HCT116 (cell line): ENCODE measurements at regions not wholly inside any gene's neighbourhood (a gene's known extent, or its start where the extent isn't known, plus 50 kb on each side); places are given as distances from the start of the nearest gene placed in this dataset.

Source experiments
- ATAC-seq: fragments of 200-7000 bp; cut with Tn5 transposase; 2 replicates; pipeline ENCODE4 v1.9.1; 2020; ENCODE audit warnings: mild to moderate bottlenecking, moderate library complexity
- BruUV-seq: library from RNA; stranded (reverse); fragments of 400-500 nt; replicated peaks from 2 replicates; lab custom pipeline; 2021; lab: Mats Ljungman, UMichigan
- CTCF ChIA-PET: fragments of 300-600 bp; sonication (Branson Sonifier 250); formaldehyde crosslinking; loops from one replicate; lab custom pipeline; 2021; ENCODE audit warnings: antibody characterized with exemption; lab: Charles Lee
- POLR2A ChIA-PET: fragments of 300-600, 350-600 bp; sonication (Branson Sonifier 250); formaldehyde crosslinking; loops from one replicate; lab custom pipeline; 2021; ENCODE audit warnings: antibody characterized with exemption; lab: Charles Lee
- RAD21 ChIA-PET, 2 experiments: fragments of 300-600 bp; sonication (Branson Sonifier 250); formaldehyde crosslinking; loops; one replicate each; lab custom pipeline; 2023; ENCODE audit warnings: low total read pairs in 2 of 2; ENCODE audit not compliant: uncharacterized antibody in 2 of 2, unreplicated experiment in 2 of 2, low non-redundant PET in 1 of 2; lab: Charles Lee
- DNase-seq: peaks from one replicate; pipeline ENCODE4 v3.0.0-alpha.2; 2010; ENCODE audit warnings: low read depth, low spot score
- H2AFZ ChIP-seq: fragments of 200-600 bp; shearing (Covaris generic), sonication (generic); 2 replicates; pipeline ENCODE4 v1.6.1; 2017; ENCODE audit warnings: low read depth, mixed run types, mixed read lengths, antibody characterized with exemption, low read length; ENCODE audit not compliant: poor library complexity, severe bottlenecking
- H3K27ac ChIP-seq: 2 replicates; pipeline ENCODE4 v1.5.1; 2012; ENCODE audit warnings: low read depth, low read length
- H3K27me3 ChIP-seq: fragments of 200-600 bp; sonication (generic); 2 replicates; pipeline ENCODE4 v1.6.1; 2016; ENCODE audit warnings: mixed run types, low read length, mixed read lengths; ENCODE audit not compliant: insufficient read depth
- H3K36me3 ChIP-seq, 2 experiments: fragments of 200-500 bp in 1 of 2; fragments of 200-600 bp in 1 of 2; sonication (Bioruptor generic) in 1 of 2; sonication (generic) in 1 of 2; 2 replicates each; pipeline versions ENCODE4 v1.5.1 to v1.6.1; 2014 to 2016; ENCODE audit warnings: low read length in 2 of 2, inconsistent platforms in 1 of 2, mixed read lengths in 1 of 2, mixed run types in 1 of 2; ENCODE audit not compliant: insufficient read depth in 2 of 2, control insufficient read depth in 1 of 2
- H3K4me1 ChIP-seq, 2 experiments: fragments of 200-600 bp in 1 of 2; sonication (generic) in 1 of 2; 2 replicates each; pipeline versions ENCODE4 v1.5.1 to v1.6.1; 2012 to 2017; ENCODE audit warnings: low read length in 2 of 2, inconsistent platforms in 1 of 2, mild to moderate bottlenecking in 1 of 2, mixed read lengths in 1 of 2, mixed run types in 1 of 2, moderate library complexity in 1 of 2; ENCODE audit not compliant: insufficient read depth in 2 of 2, control insufficient read depth in 1 of 2
- H3K4me2 ChIP-seq: fragments of 200-600 bp; sonication (generic); 2 replicates; pipeline ENCODE4 v1.6.1; 2017; ENCODE audit warnings: mixed run types, low read length, mixed read lengths
- H3K4me3 ChIP-seq, 2 experiments: fragments of 200-600 bp in 1 of 2; sonication (generic) in 1 of 2; replicated peaks in 1 of 2; 2 replicates each; pipeline ENCODE4 v1.5.1; 2011 to 2016; ENCODE audit warnings: low read length in 2 of 2, control low read depth in 1 of 2, low read depth in 1 of 2, mild to moderate bottlenecking in 1 of 2, mixed read lengths in 1 of 2, mixed run types in 1 of 2
- H3K79me2 ChIP-seq: fragments of 200-600 bp; sonication (generic); 2 replicates; pipeline ENCODE4 v1.6.1; 2017; ENCODE audit warnings: mild to moderate bottlenecking, mixed run types, low read length, moderate library complexity, mixed read lengths; ENCODE audit not compliant: insufficient read depth
- H3K9ac ChIP-seq: fragments of 200-600 bp; sonication (generic); 2 replicates; pipeline ENCODE4 v1.6.1; 2016; ENCODE audit warnings: low read length, mixed read lengths
- H3K9me2 ChIP-seq: fragments of 200-600 bp; sonication (generic), shearing (Covaris generic); 2 replicates; pipeline ENCODE4 v1.6.1; 2017; ENCODE audit warnings: mixed run types, mild to moderate bottlenecking, moderate library complexity; ENCODE audit not compliant: insufficient read depth
- H3K9me3 ChIP-seq, 2 experiments: fragments of 200-500 bp in 1 of 2; fragments of 200-600 bp in 1 of 2; sonication (Bioruptor generic) in 1 of 2; sonication (generic) in 1 of 2; 2 replicates each; pipeline ENCODE4 v1.6.1; 2014 to 2017; ENCODE audit warnings: low read length in 2 of 2, mixed read lengths in 2 of 2, inconsistent platforms in 1 of 2, low read depth in 1 of 2, mild to moderate bottlenecking in 1 of 2, mixed run types in 1 of 2, moderate library complexity in 1 of 2; ENCODE audit not compliant: control insufficient read depth in 1 of 2, insufficient read depth in 1 of 2
- H4K20me1 ChIP-seq: fragments of 200-600 bp; sonication (generic), shearing (Covaris generic); 2 replicates; pipeline ENCODE4 v1.6.1; 2017; ENCODE audit warnings: mixed run types, mild to moderate bottlenecking, moderate library complexity; ENCODE audit not compliant: insufficient read depth
- CBX3 ChIP-seq: IDR thresholded peaks from 2 replicates; pipeline ENCODE4 v1.6.1; 2012; ENCODE audit warnings: low read depth
- CEBPB ChIP-seq: IDR thresholded peaks from 2 replicates; pipeline ENCODE4 v1.6.1; 2012; ENCODE audit warnings: low read depth
- EGR1 ChIP-seq: IDR thresholded peaks from 2 replicates; pipeline ENCODE4 v1.6.1; 2012; ENCODE audit warnings: low read depth
- ELF1 ChIP-seq: IDR thresholded peaks from 2 replicates; pipeline ENCODE4 v1.6.1; 2012; ENCODE audit warnings: low read depth, borderline replicate concordance
- EZH2 ChIP-seq: fragments of 200-600 bp; sonication (generic); IDR thresholded peaks from 2 replicates; pipeline ENCODE4 v1.6.1; 2017; ENCODE audit warnings: antibody characterized with exemption, mixed run types
- FOSL1 ChIP-seq: IDR thresholded peaks from 2 replicates; pipeline ENCODE4 v1.6.1; 2012; ENCODE audit warnings: low read depth
- JUND ChIP-seq: IDR thresholded peaks from 2 replicates; pipeline ENCODE4 v1.6.1; 2012
- POLR2AphosphoS5 ChIP-seq: IDR thresholded peaks from 2 replicates; pipeline ENCODE4 v1.6.1; 2011; ENCODE audit warnings: mild to moderate bottlenecking, low read depth, low read length, moderate library complexity
- SIN3A ChIP-seq: IDR thresholded peaks from 2 replicates; pipeline ENCODE4 v1.6.1; 2012; ENCODE audit warnings: low read depth
- SP1 ChIP-seq: IDR thresholded peaks from 2 replicates; pipeline ENCODE4 v1.6.1; 2012; ENCODE audit warnings: low read depth
- TCF7L2 ChIP-seq: IDR thresholded peaks from 2 replicates; pipeline ENCODE4 v1.7.0; 2011; ENCODE audit warnings: borderline replicate concordance, inconsistent platforms; ENCODE audit not compliant: insufficient read depth, insufficient read length; ENCODE audit errors: extremely low read depth
- YY1 ChIP-seq: IDR thresholded peaks from 2 replicates; pipeline ENCODE4 v1.6.1; 2011; ENCODE audit warnings: low read length, low read depth, moderate library complexity, mild to moderate bottlenecking; ENCODE audit not compliant: insufficient replicate concordance; ENCODE audit errors: extremely low read depth
- ZFX ChIP-seq: fragments of 450-650 bp; IDR thresholded peaks from 2 replicates; pipeline ENCODE4 v1.6.1; 2017
- ZNF274 ChIP-seq: fragments of 200-500 bp; sonication (Bioruptor generic); IDR thresholded peaks from 2 replicates; pipeline ENCODE4 v1.6.1; 2014; ENCODE audit warnings: mild to moderate bottlenecking, low read depth, low read length, inconsistent platforms
- intact Hi-C: fragments of 100-400 bp; cut with micrococcal nuclease; formaldehyde crosslinking; loops from 2 replicates; pipeline ENCODE4 v1.10.0; 2022
- TF ChIP-seq, protein P1 (sequence below): IDR thresholded peaks from 2 replicates; pipeline ENCODE4 v1.6.1; 2011; ENCODE audit warnings: mild to moderate bottlenecking, low read length, moderate library complexity; ENCODE audit not compliant: insufficient replicate concordance; ENCODE audit errors: extremely low read depth
- TF ChIP-seq, protein P2 (sequence below), 3 experiments: fragments of 200-600 bp in 1 of 3; sonication (generic) in 1 of 3; IDR thresholded peaks in 2 of 3; conservative IDR thresholded peaks in 1 of 3; 2 replicates each; pipeline ENCODE4 v1.5.1; 2012 to 2017; ENCODE audit warnings: low read depth in 2 of 3, low read length in 2 of 3, antibody characterized with exemption in 1 of 3, borderline replicate concordance in 1 of 3, control low read depth in 1 of 3, mild to moderate bottlenecking in 1 of 3, mixed read lengths in 1 of 3, mixed run types in 1 of 3, moderate library complexity in 1 of 3; ENCODE audit not compliant: insufficient read depth in 1 of 3
- TF ChIP-seq, protein P3 (sequence below): IDR thresholded peaks from 2 replicates; pipeline ENCODE4 v1.6.1; 2012

GRCh38 chr7:7118822-7119221 lies 63.5 kb upstream of the C1GALT1 start:
- no peak for ATAC-seq
- BruUV-seq = no TSS peak

DNA sequence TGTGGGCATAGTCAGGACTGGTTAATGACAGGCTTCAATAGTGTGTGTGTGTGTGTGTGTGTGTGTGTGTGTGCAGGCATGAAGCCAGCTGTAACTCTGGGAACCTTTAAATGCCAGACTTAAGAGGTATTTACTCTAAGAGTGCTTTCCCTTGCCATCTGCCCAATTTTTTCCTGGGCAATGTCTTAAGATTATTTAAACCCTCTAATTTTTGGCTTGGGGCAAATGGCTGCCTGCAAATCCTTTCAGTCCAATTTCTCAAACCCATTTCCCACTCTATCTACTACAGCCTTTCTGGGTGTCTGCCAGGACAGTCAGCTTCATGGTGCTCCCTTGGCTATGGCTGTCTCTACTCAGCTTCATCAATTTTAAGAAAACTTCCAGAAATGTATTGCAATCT lies 62.6 kb upstream of the C1GALT1 start:
- no TSS peak for BruUV-seq
- no peak overlapping the region for H3K4me2 ChIP-seq
- CTCF ChIA-PET = interaction anchor here (1.3 kb wide), 1 partner anchor 17 kb away, joined by 3 read pairs; no protein-coding TSS in a partner anchor
- RAD21 ChIA-PET = no interaction called here
- no peaks in the 10 kb centered on the region for H3K79me2 ChIP-seq
- H3K36me3 ChIP-seq = no peaks in the 10 kb centered on the region
- H3K27ac ChIP-seq = no peak overlapping the region
- H3K9me2 ChIP-seq = no peaks in the 10 kb centered on the region
- H3K4me1 ChIP-seq = no peaks in the 10 kb centered on the region
- ATAC-seq (no peak), DNase-seq (no peak)
- intact Hi-C loops = no loop called here
- H3K9ac ChIP-seq = no peak overlapping the region
- TF ChIP-seq SP1 (no peak), TCF7L2 (no peak), EGR1 (no peak), EZH2 (no peak), CBX3 (no peak), JUND (no peak), CEBPB (no peak), POLR2AphosphoS5 (no peak), ELF1 (no peak), ZFX (no peak), YY1 (no peak), SIN3A (no peak)
- TF ChIP-seq, protein P1, sequence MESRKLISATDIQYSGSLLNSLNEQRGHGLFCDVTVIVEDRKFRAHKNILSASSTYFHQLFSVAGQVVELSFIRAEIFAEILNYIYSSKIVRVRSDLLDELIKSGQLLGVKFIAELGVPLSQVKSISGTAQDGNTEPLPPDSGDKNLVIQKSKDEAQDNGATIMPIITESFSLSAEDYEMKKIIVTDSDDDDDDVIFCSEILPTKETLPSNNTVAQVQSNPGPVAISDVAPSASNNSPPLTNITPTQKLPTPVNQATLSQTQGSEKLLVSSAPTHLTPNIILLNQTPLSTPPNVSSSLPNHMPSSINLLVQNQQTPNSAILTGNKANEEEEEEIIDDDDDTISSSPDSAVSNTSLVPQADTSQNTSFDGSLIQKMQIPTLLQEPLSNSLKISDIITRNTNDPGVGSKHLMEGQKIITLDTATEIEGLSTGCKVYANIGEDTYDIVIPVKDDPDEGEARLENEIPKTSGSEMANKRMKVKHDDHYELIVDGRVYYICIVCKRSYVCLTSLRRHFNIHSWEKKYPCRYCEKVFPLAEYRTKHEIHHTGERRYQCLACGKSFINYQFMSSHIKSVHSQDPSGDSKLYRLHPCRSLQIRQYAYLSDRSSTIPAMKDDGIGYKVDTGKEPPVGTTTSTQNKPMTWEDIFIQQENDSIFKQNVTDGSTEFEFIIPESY = no peak
- TF ChIP-seq, protein P2, sequence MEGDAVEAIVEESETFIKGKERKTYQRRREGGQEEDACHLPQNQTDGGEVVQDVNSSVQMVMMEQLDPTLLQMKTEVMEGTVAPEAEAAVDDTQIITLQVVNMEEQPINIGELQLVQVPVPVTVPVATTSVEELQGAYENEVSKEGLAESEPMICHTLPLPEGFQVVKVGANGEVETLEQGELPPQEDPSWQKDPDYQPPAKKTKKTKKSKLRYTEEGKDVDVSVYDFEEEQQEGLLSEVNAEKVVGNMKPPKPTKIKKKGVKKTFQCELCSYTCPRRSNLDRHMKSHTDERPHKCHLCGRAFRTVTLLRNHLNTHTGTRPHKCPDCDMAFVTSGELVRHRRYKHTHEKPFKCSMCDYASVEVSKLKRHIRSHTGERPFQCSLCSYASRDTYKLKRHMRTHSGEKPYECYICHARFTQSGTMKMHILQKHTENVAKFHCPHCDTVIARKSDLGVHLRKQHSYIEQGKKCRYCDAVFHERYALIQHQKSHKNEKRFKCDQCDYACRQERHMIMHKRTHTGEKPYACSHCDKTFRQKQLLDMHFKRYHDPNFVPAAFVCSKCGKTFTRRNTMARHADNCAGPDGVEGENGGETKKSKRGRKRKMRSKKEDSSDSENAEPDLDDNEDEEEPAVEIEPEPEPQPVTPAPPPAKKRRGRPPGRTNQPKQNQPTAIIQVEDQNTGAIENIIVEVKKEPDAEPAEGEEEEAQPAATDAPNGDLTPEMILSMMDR (IDR thresholded peaks at IDR 0.05 in 2 of 3, conservative IDR thresholded peaks at IDR 0.05 in 1 of 3; ENCODE audit: borderline replicate concordance in 1 of 3, insufficient read depth in 1 of 3, low read depth in 2 of 3, low read length in 2 of 3) = no peak
- no peaks in the 10 kb centered on the region for H3K9me3 ChIP-seq
- H2AFZ ChIP-seq = no peak overlapping the region
- no peak overlapping the region for H3K4me3 ChIP-seq
- no peaks in the 10 kb centered on the region for H3K27me3 ChIP-seq
- POLR2A ChIA-PET = no interaction called here
- H4K20me1 ChIP-seq = no peaks in the 10 kb centered on the region

More at GRCh38 chr7:7118822-7119221, 63.5 kb upstream of the C1GALT1 start:
- no peaks in the 10 kb centered on the region for H3K27me3 ChIP-seq
- H3K36me3 ChIP-seq = no peaks in the 10 kb centered on the region
- H3K4me3 ChIP-seq = no peak overlapping the region
- RAD21 ChIA-PET = no interaction called here
- TF ChIP-seq ZNF274 = no peak
- TF ChIP-seq CBX3 = no peak
- TF ChIP-seq EZH2 = no peak
- TF ChIP-seq, protein P3, sequence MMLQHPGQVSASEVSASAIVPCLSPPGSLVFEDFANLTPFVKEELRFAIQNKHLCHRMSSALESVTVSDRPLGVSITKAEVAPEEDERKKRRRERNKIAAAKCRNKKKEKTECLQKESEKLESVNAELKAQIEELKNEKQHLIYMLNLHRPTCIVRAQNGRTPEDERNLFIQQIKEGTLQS = no peak
- TF ChIP-seq POLR2AphosphoS5 = no peak
- no peak for TF ChIP-seq SIN3A
- no peak for TF ChIP-seq FOSL1
- no peak for TF ChIP-seq JUND
- no peak for TF ChIP-seq CEBPB
- TF ChIP-seq YY1 = no peak
- POLR2A ChIA-PET = no interaction called here
- no peaks in the 10 kb centered on the region for H3K9me2 ChIP-seq
- no peaks in the 10 kb centered on the region for H3K4me1 ChIP-seq
- H4K20me1 ChIP-seq = no peaks in the 10 kb centered on the region
- H3K9ac ChIP-seq = no peak overlapping the region
- no peak overlapping the region for H2AFZ ChIP-seq
- no peak overlapping the region for H3K27ac ChIP-seq
- intact Hi-C loops = no loop called here
- CTCF ChIA-PET = interaction anchor here (1.3 kb wide), 1 partner anchor 16 kb away, joined by 3 read pairs; no protein-coding TSS in a partner anchor
- no peaks in the 10 kb centered on the region for H3K79me2 ChIP-seq
- no peaks in the 10 kb centered on the region for H3K9me3 ChIP-seq
- no peak for DNase-seq
- no peak overlapping the region for H3K4me2 ChIP-seq
